ENCODE measurements at regions not wholly inside any gene's neighbourhood (a gene's known extent, or its start where the extent isn't known, plus 50 kb on each side); places are given as distances from the start of the nearest gene placed in this dataset.

DNA sequence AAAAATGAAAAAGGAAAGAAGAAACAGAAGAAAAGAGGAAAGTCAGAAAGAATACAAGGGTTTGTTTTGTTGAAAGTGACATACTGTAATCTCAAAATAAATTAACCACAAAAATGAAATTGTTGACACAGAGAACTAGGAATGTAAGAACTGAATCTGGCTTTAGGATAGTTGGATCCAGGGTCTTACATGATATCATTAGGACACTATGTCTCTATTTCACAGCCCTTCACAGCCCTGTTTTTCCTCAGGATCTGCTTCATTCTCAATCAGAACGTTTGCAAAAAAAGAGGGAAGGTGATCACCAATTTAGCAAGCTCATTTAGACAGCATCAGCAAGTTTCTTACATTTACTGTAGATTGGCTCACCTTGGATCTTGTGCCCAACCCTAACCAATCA, 188.5 kb upstream of the NREP start:
- 60% methylated on average over 1 of the region's 1 CpG for WGBS
- H3K9me3 ChIP-seq = no peaks in the 10 kb centered on the region

DNA sequence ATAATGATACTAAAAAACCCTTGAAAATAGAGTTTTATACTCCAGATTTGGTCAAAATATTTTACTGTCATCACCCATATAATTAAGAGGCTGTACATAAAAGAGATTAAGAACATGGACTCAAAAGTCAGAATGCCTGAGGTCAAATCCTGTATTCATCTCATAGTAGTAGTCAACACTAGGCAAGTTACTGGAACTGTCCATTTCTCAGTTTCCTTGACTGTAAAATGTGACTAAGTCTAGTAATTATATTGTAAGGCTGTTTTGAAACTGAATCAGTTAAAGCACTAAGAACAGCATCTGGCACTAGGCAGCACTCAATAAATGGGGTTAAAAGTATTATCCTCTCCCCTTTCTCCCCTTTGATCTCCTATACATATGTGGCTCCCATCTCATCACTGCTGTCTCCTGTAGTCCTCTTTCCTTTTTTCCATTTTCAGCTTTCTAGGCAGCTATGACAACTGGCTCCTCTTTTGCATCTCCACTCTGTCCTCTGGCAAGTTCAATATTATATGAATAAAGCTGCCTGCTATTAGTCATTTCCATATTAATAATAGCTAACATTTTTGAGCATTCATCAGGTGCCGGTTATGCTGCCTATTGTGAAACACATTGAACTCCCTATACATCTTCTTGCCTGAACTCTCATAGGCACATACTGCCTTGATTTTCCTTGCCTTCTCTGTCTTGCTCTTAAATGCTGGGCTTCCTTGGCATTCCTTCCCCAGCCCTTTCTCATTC, 185.8 kb upstream of the NREP start:
- H3K4me3 ChIP-seq = no peak overlapping the region
- TF ChIP-seq, protein P1, sequence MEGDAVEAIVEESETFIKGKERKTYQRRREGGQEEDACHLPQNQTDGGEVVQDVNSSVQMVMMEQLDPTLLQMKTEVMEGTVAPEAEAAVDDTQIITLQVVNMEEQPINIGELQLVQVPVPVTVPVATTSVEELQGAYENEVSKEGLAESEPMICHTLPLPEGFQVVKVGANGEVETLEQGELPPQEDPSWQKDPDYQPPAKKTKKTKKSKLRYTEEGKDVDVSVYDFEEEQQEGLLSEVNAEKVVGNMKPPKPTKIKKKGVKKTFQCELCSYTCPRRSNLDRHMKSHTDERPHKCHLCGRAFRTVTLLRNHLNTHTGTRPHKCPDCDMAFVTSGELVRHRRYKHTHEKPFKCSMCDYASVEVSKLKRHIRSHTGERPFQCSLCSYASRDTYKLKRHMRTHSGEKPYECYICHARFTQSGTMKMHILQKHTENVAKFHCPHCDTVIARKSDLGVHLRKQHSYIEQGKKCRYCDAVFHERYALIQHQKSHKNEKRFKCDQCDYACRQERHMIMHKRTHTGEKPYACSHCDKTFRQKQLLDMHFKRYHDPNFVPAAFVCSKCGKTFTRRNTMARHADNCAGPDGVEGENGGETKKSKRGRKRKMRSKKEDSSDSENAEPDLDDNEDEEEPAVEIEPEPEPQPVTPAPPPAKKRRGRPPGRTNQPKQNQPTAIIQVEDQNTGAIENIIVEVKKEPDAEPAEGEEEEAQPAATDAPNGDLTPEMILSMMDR (IDR thresholded peaks at IDR 0.05) = no peak
- TF ChIP-seq POLR2AphosphoS5 (IDR thresholded peaks at IDR 0.05) (no peak), EP300 (IDR thresholded peaks at IDR 0.05) (no peak), POLR2A (IDR thresholded peaks at IDR 0.05; ENCODE audit: low read depth) (no peak)
- H3K27ac ChIP-seq (replicated peaks in 1 of 4) = no peak overlapping the region
- H3K4me1 ChIP-seq = no peaks in the 10 kb centered on the region
- intact Hi-C loops (cut with DNase I) = no loop called here
- WGBS = 74% methylated on average over 1 of the region's 1 CpG
- H3K9me3 ChIP-seq = no peaks in the 10 kb centered on the region
- no peaks in the 10 kb centered on the region for H3K27me3 ChIP-seq
- H3K36me3 ChIP-seq = no peaks in the 10 kb centered on the region
- no peak for DNase-seq (ENCODE audit: extremely low spot score)

More for the DNA sequence above, 188.5 kb upstream of the NREP start:
- H3K27me3 ChIP-seq = no peaks in the 10 kb centered on the region
- no peaks in the 10 kb centered on the region for H3K36me3 ChIP-seq
- DNase-seq (ENCODE audit: extremely low spot score) = no peak
- no peaks in the 10 kb centered on the region for H3K4me1 ChIP-seq
- intact Hi-C loops (cut with DNase I) = no loop called here
- TF ChIP-seq POLR2A (IDR thresholded peaks at IDR 0.05; ENCODE audit: low read depth) (no peak), EP300 (IDR thresholded peaks at IDR 0.05) (no peak), POLR2AphosphoS5 (IDR thresholded peaks at IDR 0.05) (no peak)
- TF ChIP-seq, protein P1 (IDR thresholded peaks at IDR 0.05) = no peak
- no peak overlapping the region for H3K27ac ChIP-seq (replicated peaks in 1 of 4)
- no peak overlapping the region for H3K4me3 ChIP-seq

DNA sequence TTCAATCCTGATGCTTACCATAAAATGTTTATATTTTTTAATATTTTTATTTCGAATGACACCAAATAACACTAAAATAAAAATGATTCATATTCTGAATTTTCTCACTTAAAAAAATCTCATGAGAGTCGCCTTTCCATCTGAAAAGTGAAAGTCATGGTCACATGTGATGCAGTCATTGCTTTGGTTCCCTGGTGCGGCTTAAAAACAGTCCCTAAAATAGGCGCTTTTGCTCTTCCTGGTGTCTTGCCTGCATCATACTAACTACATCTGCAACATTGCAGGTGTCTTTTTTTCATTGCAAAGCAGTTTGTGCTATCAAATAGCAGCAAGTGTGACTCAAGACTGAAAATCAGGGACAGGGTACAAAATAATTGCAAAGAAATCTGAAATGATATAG, 185.2 kb upstream of the NREP start:
- no peak overlapping the region for H3K27ac ChIP-seq (replicated peaks in 1 of 4)
- no peak for DNase-seq (ENCODE audit: extremely low spot score)
- TF ChIP-seq, protein P1 (IDR thresholded peaks at IDR 0.05) = no peak
- intact Hi-C loops (cut with DNase I) = no loop called here
- H3K36me3 ChIP-seq = no peaks in the 10 kb centered on the region
- 88% methylated on average over 4 of the region's 4 CpGs for WGBS
- H3K27me3 ChIP-seq = no peaks in the 10 kb centered on the region
- H3K9me3 ChIP-seq = no peaks in the 10 kb centered on the region
- no peak overlapping the region for H3K4me3 ChIP-seq
- no peaks in the 10 kb centered on the region for H3K4me1 ChIP-seq

DNA sequence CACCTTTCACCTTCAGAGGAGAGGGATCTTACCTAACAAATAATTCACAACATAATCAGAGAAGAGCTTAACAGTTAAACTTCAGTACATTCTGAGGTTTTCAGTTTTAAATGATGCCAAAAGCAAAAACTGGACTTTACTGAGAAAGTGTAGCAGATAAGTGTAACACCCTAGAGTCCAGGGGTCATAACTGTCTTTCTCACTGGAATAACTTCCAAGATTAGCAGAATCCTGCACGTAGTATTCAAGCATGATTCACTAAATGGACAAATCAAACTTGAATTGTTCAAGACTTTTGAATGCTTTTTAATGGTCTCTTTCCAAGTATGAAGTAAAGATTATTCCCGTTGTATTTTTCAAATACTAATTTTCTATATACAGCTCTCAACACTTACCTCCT, 180.1 kb upstream of the NREP start:
- H3K4me1 ChIP-seq = peaks cover 0 to 11% (median 9%) of the 10 kb centered on the region in 4 donors
- H3K36me3 ChIP-seq = no peaks in the 10 kb centered on the region
- H3K9me3 ChIP-seq = no peaks in the 10 kb centered on the region
- TF ChIP-seq POLR2A (IDR thresholded peaks at IDR 0.05; ENCODE audit: low read depth) (no peak), EP300 (IDR thresholded peaks at IDR 0.05) (no peak), POLR2AphosphoS5 (IDR thresholded peaks at IDR 0.05) (no peak)
- TF ChIP-seq, protein P1 (IDR thresholded peaks at IDR 0.05) = no peak
- DNase-seq (ENCODE audit: extremely low spot score) = no peak
- H3K4me3 ChIP-seq = no peak overlapping the region
- intact Hi-C loops (cut with DNase I) = no loop called here
- WGBS = 55% methylated on average over 2 of the region's 2 CpGs
- H3K27me3 ChIP-seq = no peaks in the 10 kb centered on the region
- no peak overlapping the region for H3K27ac ChIP-seq (replicated peaks in 1 of 4)

DNA sequence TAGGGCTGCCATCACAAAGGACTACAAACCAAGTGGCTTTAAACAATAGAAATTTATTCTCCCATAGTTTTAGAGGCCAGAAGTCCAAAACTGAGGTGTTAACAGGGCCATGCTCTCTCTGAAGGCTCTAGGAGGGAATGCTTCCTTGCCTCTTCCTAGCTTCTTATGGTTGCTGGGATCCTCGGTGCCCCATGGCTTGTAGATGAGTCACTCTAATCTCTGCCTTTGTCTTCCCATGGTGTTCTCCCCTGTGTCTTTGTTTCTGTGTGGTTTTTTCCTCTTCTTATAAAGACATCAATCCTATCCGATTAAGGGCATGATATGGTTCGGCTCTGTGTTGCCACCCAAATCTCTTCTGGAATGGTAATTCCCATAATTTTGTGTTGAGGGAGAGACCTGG, 178.8 kb upstream of the NREP start:
- H3K4me3 ChIP-seq = no peak overlapping the region
- no peak overlapping the region for H3K27ac ChIP-seq (replicated peaks in 1 of 4)
- intact Hi-C loops (cut with DNase I) = no loop called here
- 100% methylated on average over 3 of the region's 3 CpGs for WGBS
- no peaks in the 10 kb centered on the region for H3K27me3 ChIP-seq
- DNase-seq (ENCODE audit: extremely low spot score) = no peak
- TF ChIP-seq, protein P1 (IDR thresholded peaks at IDR 0.05) = no peak
- TF ChIP-seq POLR2AphosphoS5 (IDR thresholded peaks at IDR 0.05) (no peak), EP300 (IDR thresholded peaks at IDR 0.05) (no peak), POLR2A (IDR thresholded peaks at IDR 0.05; ENCODE audit: low read depth) (no peak)
- no peaks in the 10 kb centered on the region for H3K36me3 ChIP-seq
- H3K9me3 ChIP-seq = no peaks in the 10 kb centered on the region
- peaks cover 0 to 11% (median 9%) of the 10 kb centered on the region in 4 donors for H3K4me1 ChIP-seq
